Omental fat pad (tissue), 3 donors: ENCODE measurements at regions not wholly inside any gene's neighbourhood (a gene's known extent, or its start where the extent isn't known, plus 50 kb on each side); places are given as distances from the start of the nearest gene placed in this dataset.

Experiments
- ATAC-seq: fragments of 150-250 bp; one replicate; pipeline ENCODE4 v1.9.1; 2016; ENCODE audit warnings: mild to moderate bottlenecking, moderate library complexity; ENCODE audit not compliant: low FRiP score
- DNase-seq: peaks from one replicate; pipeline ENCODE4 v3.0.0-alpha.2; 2019; ENCODE audit warnings: low spot score
- CTCF ChIP-seq, 3 donors: fragments of 450-650 bp; IDR thresholded peaks; one replicate each; pipeline ENCODE4 v1.5.1; 2016 to 2017; ENCODE audit warnings: antibody characterized with exemption in 3 of 3, mild to moderate bottlenecking in 3 of 3, moderate library complexity in 2 of 3

DNA sequence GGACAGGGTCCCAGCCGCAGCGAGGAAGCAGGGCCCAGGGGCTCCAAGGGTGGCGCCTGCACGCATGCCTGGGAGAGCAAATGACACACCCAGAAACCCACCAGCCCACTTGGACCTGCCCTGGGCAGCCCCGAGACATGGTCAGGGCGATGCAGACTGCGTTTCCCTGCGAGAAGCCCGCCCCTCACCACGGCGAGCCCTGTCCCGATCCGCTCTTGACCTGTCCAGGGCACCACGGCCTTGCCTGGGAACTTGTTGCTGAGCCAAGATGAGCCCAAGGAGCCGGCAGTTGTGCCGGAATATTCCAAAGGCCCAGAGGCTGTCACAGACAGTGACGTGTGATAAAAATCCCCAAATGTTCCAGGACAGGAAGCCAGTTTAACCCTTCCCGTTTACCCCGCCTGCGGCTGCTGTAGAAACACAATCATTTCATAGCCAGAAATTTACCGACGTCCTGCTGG lies 78.1 kb downstream of the SIK1 start:
- no peak for TF ChIP-seq CTCF (IDR thresholded peaks at IDR 0.05)
- ATAC-seq: no peak

GRCh38 chr21:43348170-43348766 lies 78.7 kb downstream of the SIK1 start:
- no peak for TF ChIP-seq CTCF (IDR thresholded peaks at IDR 0.05)
- no peak for DNase-seq
- ATAC-seq: no peak

More for the DNA sequence above, 78.1 kb downstream of the SIK1 start:
- no peak for DNase-seq

GRCh38 chr21:43347461-43348169 lies 79.3 kb downstream of the SIK1 start:
- ATAC-seq (no peak), DNase-seq (no peak)
- TF ChIP-seq CTCF (IDR thresholded peaks at IDR 0.05): no peak

DNA sequence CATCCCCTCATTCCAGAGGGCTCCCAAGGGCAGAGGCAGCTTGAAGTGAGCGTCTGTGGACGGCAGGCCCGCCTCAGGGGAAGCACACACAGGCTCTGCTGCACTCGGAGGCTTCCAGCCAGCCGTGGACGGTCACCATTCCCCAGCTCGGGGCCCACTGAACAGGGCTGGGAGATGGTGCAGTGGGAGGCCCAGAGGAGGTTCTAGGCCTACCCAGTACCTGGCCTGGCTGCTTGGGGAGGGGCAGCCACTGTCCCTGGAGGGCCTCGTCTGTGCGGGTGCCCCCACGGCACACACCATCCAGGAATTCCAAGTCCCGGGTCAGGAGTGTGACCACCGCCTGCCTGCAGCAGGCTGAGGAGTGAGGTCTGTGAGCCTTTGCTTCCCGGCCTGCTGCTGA lies 80.4 kb downstream of the SIK1 start:
- no peak for ATAC-seq
- no peak for TF ChIP-seq CTCF (IDR thresholded peaks at IDR 0.05)
- DNase-seq: no peak

GRCh38 chr21:43345746-43346409 lies 81.1 kb downstream of the SIK1 start:
- DNase-seq (no peak), ATAC-seq (no peak)
- TF ChIP-seq CTCF (IDR thresholded peaks at IDR 0.05): no peak

DNA sequence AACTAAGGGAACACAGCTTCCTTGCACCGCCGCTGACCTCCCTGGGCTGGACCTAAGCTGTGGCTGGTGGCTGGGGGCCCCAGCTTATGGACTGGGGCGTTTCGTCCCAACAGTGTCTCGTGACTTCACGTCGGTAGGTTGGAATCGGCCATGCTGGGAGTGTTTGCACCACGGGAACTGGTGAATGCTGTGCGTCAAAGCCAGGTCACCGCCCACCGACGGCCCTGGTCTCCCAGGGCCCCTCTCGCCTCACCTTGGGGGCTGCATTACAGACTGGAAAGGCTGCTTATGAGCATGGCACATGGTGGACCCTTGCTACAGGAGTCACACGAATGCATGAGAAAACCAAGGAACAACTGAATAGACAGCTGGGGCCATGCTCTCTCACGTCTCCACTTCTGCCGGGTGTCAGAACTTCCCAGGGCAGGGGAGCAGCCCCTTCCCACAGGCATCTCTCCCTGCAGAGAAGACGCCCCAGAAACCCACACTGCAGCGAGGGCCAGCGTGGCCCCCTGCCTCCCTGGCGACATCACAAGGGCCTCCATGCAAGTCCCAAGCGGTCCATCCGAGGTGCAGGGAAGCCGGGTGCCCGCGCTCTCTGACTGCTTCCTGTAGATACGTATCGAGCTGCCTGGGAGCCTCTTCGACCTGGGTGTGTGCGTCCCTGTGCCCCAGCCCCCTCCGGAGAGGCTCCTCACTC lies 81.7 kb downstream of the SIK1 start:
- DNase-seq: no peak
- no peak for ATAC-seq
- TF ChIP-seq CTCF (IDR thresholded peaks at IDR 0.05): no peak
